Fibroblast of lung (primary cell): ENCODE measurements at regions not wholly inside any gene's neighbourhood (a gene's known extent, or its start where the extent isn't known, plus 50 kb on each side); places are given as distances from the start of the nearest gene placed in this dataset.
"Not testable (repeated sequence)": the region's sequence is repeated elsewhere in the genome, so short reads cannot be mapped to it uniquely, and the experiment has no call there.

Experiments used
- DNase-seq, 2 donors: peaks; one replicate each; pipeline versions ENCODE4 v3.0.0 to v3.0.0-alpha.2; 2010; ENCODE audit warnings: low read depth in 2 of 2
- H2AFZ ChIP-seq: 2 replicates; pipeline ENCODE4 v1.5.1; 2012; ENCODE audit warnings: low read length, control low read depth, inconsistent platforms
- H3K27ac ChIP-seq: 2 replicates; pipeline ENCODE4 v1.5.1; 2011; ENCODE audit warnings: low read length, control low read depth; ENCODE audit not compliant: insufficient read depth
- H3K27me3 ChIP-seq: 2 replicates; pipeline ENCODE4 v1.5.1; 2011; ENCODE audit warnings: mild to moderate bottlenecking, low read length; ENCODE audit not compliant: control insufficient read depth, insufficient read depth
- H3K36me3 ChIP-seq: 2 replicates; pipeline ENCODE4 v1.5.1; 2011; ENCODE audit warnings: low read length; ENCODE audit not compliant: control insufficient read depth, insufficient read depth
- H3K4me1 ChIP-seq: 2 replicates; pipeline ENCODE4 v1.5.1; 2011; ENCODE audit warnings: low read length; ENCODE audit not compliant: control insufficient read depth, insufficient read depth; ENCODE audit errors: extremely low read depth
- H3K4me2 ChIP-seq: 2 replicates; pipeline ENCODE4 v1.5.1; 2011; ENCODE audit warnings: low read length, control low read depth; ENCODE audit not compliant: insufficient read depth; ENCODE audit errors: extremely low read depth
- H3K4me3 ChIP-seq, 4 experiments: fragments of 200-600 bp in 1 of 4; sonication (generic) in 1 of 4; replicated peaks in 1 of 4; 2 replicates each; pipeline ENCODE4 v1.5.1; 2011 to 2016; ENCODE audit warnings: low read length in 4 of 4, low read depth in 3 of 4, mild to moderate bottlenecking in 3 of 4, control low read depth in 2 of 4, inconsistent platforms in 1 of 4, mixed read lengths in 1 of 4; ENCODE audit not compliant: insufficient read depth in 1 of 4; ENCODE audit errors: control extremely low read depth in 1 of 4
- H3K79me2 ChIP-seq: 2 replicates; pipeline ENCODE4 v1.5.1; 2012; ENCODE audit warnings: mild to moderate bottlenecking, low read length, inconsistent platforms; ENCODE audit not compliant: control insufficient read depth, insufficient read depth
- H3K9ac ChIP-seq: 2 replicates; pipeline ENCODE4 v1.5.1; 2011; ENCODE audit warnings: mild to moderate bottlenecking, low read length, control low read depth; ENCODE audit not compliant: insufficient read depth
- H3K9me3 ChIP-seq: 2 replicates; pipeline ENCODE4 v1.5.1; 2012; ENCODE audit warnings: low read depth, low read length; ENCODE audit not compliant: control insufficient read depth, insufficient read depth
- H4K20me1 ChIP-seq: 2 replicates; pipeline ENCODE4 v1.5.1; 2011; ENCODE audit warnings: low read length; ENCODE audit not compliant: control insufficient read depth, insufficient read depth; ENCODE audit errors: extremely low read depth
- CTCF ChIP-seq, 2 donors: IDR thresholded peaks in 1 of 2; conservative IDR thresholded peaks in 1 of 2; 1 replicate in 1 of 2; 2 replicates in 1 of 2; pipeline ENCODE4 v1.5.1; 2011 to 2012; ENCODE audit warnings: low read length in 2 of 2, control low read depth in 1 of 2, inconsistent platforms in 1 of 2, low read depth in 1 of 2, mild to moderate bottlenecking in 1 of 2
- EZH2 ChIP-seq: IDR thresholded peaks from 2 replicates; pipeline ENCODE4 v1.5.1; 2012; ENCODE audit warnings: low read length, control low read depth, mild to moderate bottlenecking; ENCODE audit errors: missing control alignments

- no peaks in the 10 kb centered on the region for H3K79me2 ChIP-seq
- no peak overlapping the region for H3K4me3 ChIP-seq
- no peaks in the 10 kb centered on the region for H3K9me3 ChIP-seq
- H3K4me2 ChIP-seq: no peak overlapping the region
- H3K9ac ChIP-seq: no peak overlapping the region
- H3K27me3 ChIP-seq: no peaks in the 10 kb centered on the region
- no peak for DNase-seq
- TF ChIP-seq CTCF (conservative IDR thresholded peaks at IDR 0.05 in 1 of 2, IDR thresholded peaks at IDR 0.05 in 1 of 2; ENCODE audit: low read depth in 1 of 2, low read length in 2 of 2) (no peak), EZH2 (no peak)
- no peaks in the 10 kb centered on the region for H4K20me1 ChIP-seq
- H3K36me3 ChIP-seq: no peaks in the 10 kb centered on the region
- no peaks in the 10 kb centered on the region for H3K4me1 ChIP-seq
- no peak overlapping the region for H3K27ac ChIP-seq
- no peak overlapping the region for H2AFZ ChIP-seq
These were observed 455.3 kb downstream of the EPM2A start for GRCh38 chr6:145279993-145280392.

DNA sequence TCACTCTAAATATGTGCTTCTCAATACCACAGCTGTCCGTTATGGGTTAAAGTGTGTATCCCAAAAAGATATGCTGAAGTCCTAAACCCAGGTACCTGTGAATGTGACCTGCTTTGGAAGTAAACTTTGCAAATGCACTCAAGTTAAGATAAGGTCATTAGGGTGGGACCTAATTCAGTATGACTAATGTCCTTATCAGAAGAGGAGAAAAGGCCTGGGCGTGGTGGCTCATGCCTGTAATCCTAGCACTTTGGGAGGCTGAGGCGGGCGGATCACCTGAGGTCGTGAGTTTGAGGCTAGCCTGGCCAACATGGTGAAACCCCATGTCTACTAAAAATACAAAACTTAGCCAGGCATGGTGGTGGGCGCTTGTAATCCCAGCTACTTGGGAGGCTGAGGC lies 452.1 kb downstream of the EPM2A start:
- H3K79me2 ChIP-seq, H3K27ac ChIP-seq, H3K4me1 ChIP-seq, H4K20me1 ChIP-seq, H3K9me3 ChIP-seq, H2AFZ ChIP-seq, H3K4me2 ChIP-seq, H3K4me3 ChIP-seq, DNase-seq, H3K27me3 ChIP-seq, H3K9ac ChIP-seq, H3K36me3 ChIP-seq: not testable (repeated sequence)

DNA sequence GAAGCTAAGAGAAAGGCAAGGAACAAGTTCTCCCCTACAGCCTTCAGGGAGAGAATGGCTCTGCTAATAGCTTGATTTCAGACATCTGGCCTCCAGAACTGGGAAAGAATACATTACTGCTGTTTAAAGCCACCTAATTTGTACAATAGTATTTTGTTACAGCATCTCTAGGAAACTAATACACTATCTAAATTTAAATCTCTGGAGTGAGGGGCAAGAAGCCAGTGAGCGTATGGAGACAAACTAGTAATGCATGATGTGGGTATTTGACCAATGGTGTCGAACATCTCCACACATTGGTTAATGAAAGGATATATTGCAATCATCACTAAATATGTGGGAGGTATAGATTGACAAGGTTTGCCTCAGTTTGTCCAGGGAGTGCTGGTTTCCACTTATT lies 451.5 kb downstream of the EPM2A start:
- no peaks in the 10 kb centered on the region for H3K36me3 ChIP-seq
- no peaks in the 10 kb centered on the region for H3K4me1 ChIP-seq
- no peaks in the 10 kb centered on the region for H3K27me3 ChIP-seq
- no peaks in the 10 kb centered on the region for H4K20me1 ChIP-seq
- no peak for TF ChIP-seq EZH2
- TF ChIP-seq CTCF (conservative IDR thresholded peaks at IDR 0.05 in 1 of 2, IDR thresholded peaks at IDR 0.05 in 1 of 2; ENCODE audit: low read depth in 1 of 2, low read length in 2 of 2): no peak
- H3K79me2 ChIP-seq: no peaks in the 10 kb centered on the region
- DNase-seq: no peak
- no peak overlapping the region for H3K4me2 ChIP-seq
- no peak overlapping the region for H3K9ac ChIP-seq
- no peak overlapping the region for H2AFZ ChIP-seq
- H3K9me3 ChIP-seq: no peaks in the 10 kb centered on the region
- H3K4me3 ChIP-seq: no peak overlapping the region
- H3K27ac ChIP-seq: no peak overlapping the region

GRCh38 chr6:145286916-145287315 lies 448.4 kb downstream of the EPM2A start:
- Histone ChIP-seq H3K27me3 (no peaks in the 10 kb centered on the region), H3K79me2 (no peaks in the 10 kb centered on the region), H4K20me1 (no peaks in the 10 kb centered on the region), H3K9ac (no peak overlapping the region), H3K36me3 (no peaks in the 10 kb centered on the region), H3K4me2 (no peak overlapping the region), H2AFZ (no peak overlapping the region), H3K4me3 (no peak overlapping the region), H3K27ac (no peak overlapping the region), H3K4me1 (no peaks in the 10 kb centered on the region), H3K9me3 (no peaks in the 10 kb centered on the region)
- DNase-seq: no peak
- no peak for TF ChIP-seq CTCF (conservative IDR thresholded peaks at IDR 0.05 in 1 of 2, IDR thresholded peaks at IDR 0.05 in 1 of 2; ENCODE audit: low read depth in 1 of 2, low read length in 2 of 2)
- no peak for TF ChIP-seq EZH2
